Endothelial cell of umbilical vein (primary cell): ENCODE measurements at regions not wholly inside any gene's neighbourhood (a gene's known extent, or its start where the extent isn't known, plus 50 kb on each side); places are given as distances from the start of the nearest gene placed in this dataset.

Experiments used
- CTCF ChIP-seq, 2 donors: IDR thresholded peaks; 1 replicate in 1 of 2; 2 replicates in 1 of 2; pipeline ENCODE4 v1.5.1; 2011; ENCODE audit warnings: low read length in 2 of 2, mild to moderate bottlenecking in 2 of 2, moderate library complexity in 2 of 2, control low read depth in 1 of 2, inconsistent platforms in 1 of 2, low read depth in 1 of 2; ENCODE audit not compliant: insufficient read depth in 1 of 2; ENCODE audit errors: extremely low read depth in 1 of 2
- EZH2 ChIP-seq: IDR thresholded peaks from 2 replicates; pipeline ENCODE4 v1.6.1; 2012; ENCODE audit warnings: borderline replicate concordance, low read depth, mild to moderate bottlenecking, moderate library complexity, low read length, inconsistent platforms; ENCODE audit not compliant: severe bottlenecking
- FOS ChIP-seq: IDR thresholded peaks from 2 replicates; pipeline ENCODE4 v1.6.1; 2011; ENCODE audit warnings: mild to moderate bottlenecking, low read length, moderate library complexity, borderline replicate concordance; ENCODE audit not compliant: insufficient read depth
- GATA2 ChIP-seq: IDR thresholded peaks from 2 replicates; pipeline ENCODE4 v1.7.0; 2011; ENCODE audit warnings: low read depth, mild to moderate bottlenecking, moderate library complexity, mixed read lengths, low read length; ENCODE audit not compliant: insufficient read length, insufficient read depth
- JUN ChIP-seq: IDR thresholded peaks from 2 replicates; pipeline ENCODE4 v1.6.1; 2011; ENCODE audit warnings: borderline replicate concordance, low read depth; ENCODE audit not compliant: insufficient read length, insufficient read depth
- MAX ChIP-seq: IDR thresholded peaks from 2 replicates; pipeline ENCODE4 v1.6.1; 2011; ENCODE audit not compliant: insufficient read depth, insufficient read length
- MYC ChIP-seq: IDR thresholded peaks from one replicate; pipeline ENCODE4 v1.6.1; 2011; ENCODE audit warnings: mild to moderate bottlenecking, low read depth, low read length
- POLR2A ChIP-seq: IDR thresholded peaks from 2 replicates; pipeline ENCODE4 v1.6.1; 2012; ENCODE audit warnings: low read depth, mild to moderate bottlenecking, control low read depth, low read length
- POLR2AphosphoS5 ChIP-seq: IDR thresholded peaks from 2 replicates; pipeline ENCODE4 v1.6.1; 2012; ENCODE audit warnings: low read depth, mild to moderate bottlenecking, control low read depth, low read length, moderate library complexity; ENCODE audit not compliant: insufficient read depth

DNA sequence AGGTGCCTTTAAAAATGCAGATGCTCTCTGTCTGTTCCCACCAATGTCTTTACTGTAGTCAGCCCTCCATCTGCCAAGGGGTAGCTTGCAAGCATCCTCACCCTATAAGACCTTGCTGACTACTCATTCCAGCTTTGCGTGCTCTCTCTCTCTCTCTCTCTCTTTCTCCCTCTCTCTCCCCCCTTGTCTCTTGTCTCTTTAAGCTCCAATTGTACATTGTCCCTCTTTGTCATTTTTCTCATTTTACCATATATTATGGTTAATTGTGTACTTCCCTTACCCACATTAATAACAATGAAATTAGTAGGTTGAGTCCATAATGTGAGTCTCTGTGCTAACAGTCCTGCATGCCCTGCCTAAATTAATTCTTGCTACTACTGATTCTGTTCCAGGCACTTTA is 350.2 kb upstream of the CDH4 start:
- TF ChIP-seq CTCF (IDR thresholded peaks at IDR 0.05; ENCODE audit: extremely low read depth in 1 of 2, insufficient read depth in 1 of 2, low read depth in 1 of 2, low read length in 2 of 2) (no peak), GATA2 (no peak), EZH2 (no peak), POLR2A (no peak), FOS (no peak), MAX (no peak), POLR2AphosphoS5 (no peak), JUN (no peak), MYC (no peak)
